ENCODE measurements at regions not wholly inside any gene's neighbourhood (a gene's known extent, or its start where the extent isn't known, plus 50 kb on each side); places are given as distances from the start of the nearest gene placed in this dataset.
A peak's percentile ranks its signal among the peaks of the same experiment; 100 is the strongest.

DNA sequence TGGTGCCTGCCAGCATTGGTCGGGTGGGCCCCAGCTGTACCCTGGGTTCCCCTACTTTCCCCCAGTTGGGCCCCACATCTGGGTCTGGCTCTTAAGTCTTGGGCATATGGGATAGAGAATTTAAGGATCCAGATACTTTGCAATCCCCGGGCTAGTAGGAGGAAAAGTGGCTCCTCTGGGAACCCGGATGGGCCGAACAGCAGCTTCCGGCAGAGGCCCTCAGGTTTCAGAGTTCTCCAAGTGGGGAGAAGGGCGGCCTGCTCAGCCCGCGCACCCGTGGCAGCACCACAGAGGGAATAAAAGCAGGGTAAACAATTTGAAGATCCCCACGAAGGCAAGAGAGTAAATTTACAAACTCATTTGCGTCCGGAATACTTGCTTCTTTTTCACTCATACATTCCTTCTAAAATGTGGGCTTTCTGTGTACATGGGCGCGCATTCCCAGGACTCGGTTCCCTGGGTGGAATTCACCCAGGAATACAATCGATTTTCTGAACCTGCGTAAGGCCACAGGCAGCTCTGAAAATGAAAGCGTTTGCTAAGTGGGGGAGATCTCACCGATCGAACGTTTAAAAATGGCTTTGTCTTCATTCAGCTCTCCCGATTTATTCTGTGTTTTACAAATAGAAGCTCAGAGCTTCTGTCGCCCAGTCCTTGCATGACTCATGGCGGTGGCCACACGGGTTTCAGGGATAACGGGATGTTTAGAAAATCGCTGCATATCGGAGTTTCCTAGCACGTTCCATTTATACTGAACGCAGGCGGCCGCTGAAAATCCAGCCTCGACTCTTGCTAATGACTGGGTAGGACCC, 74.0 kb upstream of the POLG start:
- H3K4me3 ChIP-seq = peak overlapping the region; percentile 45
- TF ChIP-seq EZH2phosphoT487 (IDR thresholded peaks at IDR 0.05; ENCODE audit: unreplicated experiment) (no peak), CREB1 (CRISPR knock-in tag; IDR thresholded peaks at IDR 0.05; ENCODE audit: low read depth) (no peak), POLR2AphosphoS5 (IDR thresholded peaks at IDR 0.05; ENCODE audit: low read depth) (no peak), EZH2 (IDR thresholded peaks at IDR 0.05; ENCODE audit: low read depth, unreplicated experiment) (peak; percentile 74), STAT1 (IDR thresholded peaks at IDR 0.05; ENCODE audit: unreplicated experiment) (no peak), ZNF114 (CRISPR knock-in tag; IDR thresholded peaks at IDR 0.05) (no peak)
- no peak for ATAC-seq

DNA sequence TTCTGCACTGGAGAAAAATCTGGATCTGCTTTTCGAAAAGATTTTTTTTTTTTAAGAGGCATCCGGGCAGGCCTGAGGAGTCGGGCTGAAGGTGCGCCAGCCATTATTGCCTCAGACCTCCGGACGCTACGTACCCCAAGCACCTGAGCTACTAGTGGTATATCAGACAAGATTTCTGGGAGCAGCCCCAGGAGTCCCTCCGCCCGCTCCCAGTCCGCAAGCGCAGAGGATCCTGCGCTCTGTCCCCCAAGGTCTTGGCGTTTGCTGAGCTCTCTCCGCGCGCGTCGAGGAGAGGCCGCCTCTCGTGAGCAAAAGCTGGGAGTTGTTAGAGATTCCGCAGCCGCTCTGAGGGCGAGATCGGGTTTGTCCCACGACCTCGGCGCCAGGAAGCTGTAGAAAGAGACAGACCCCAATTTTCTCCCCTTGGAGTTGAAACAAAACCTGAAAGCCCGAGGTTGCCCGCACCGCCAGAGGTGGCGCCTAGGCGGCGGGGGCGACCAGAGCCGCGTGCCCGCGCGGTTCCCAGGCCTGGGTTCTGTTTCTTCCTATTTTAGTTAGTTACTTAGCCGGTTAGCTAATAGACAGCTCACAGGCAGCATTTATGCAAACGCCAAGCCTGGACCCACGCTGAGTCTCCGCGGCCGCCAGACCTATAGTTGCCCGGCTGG, 72.5 kb upstream of the POLG start:
- TF ChIP-seq EZH2phosphoT487 (IDR thresholded peaks at IDR 0.05; ENCODE audit: unreplicated experiment) (peak; percentile 67), EZH2 (IDR thresholded peaks at IDR 0.05; ENCODE audit: low read depth, unreplicated experiment) (peak; percentile 83)
- TF ChIP-seq, protein P1, sequence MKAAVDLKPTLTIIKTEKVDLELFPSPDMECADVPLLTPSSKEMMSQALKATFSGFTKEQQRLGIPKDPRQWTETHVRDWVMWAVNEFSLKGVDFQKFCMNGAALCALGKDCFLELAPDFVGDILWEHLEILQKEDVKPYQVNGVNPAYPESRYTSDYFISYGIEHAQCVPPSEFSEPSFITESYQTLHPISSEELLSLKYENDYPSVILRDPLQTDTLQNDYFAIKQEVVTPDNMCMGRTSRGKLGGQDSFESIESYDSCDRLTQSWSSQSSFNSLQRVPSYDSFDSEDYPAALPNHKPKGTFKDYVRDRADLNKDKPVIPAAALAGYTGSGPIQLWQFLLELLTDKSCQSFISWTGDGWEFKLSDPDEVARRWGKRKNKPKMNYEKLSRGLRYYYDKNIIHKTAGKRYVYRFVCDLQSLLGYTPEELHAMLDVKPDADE (IDR thresholded peaks at IDR 0.05) = no peak
- TF ChIP-seq, protein P2, sequence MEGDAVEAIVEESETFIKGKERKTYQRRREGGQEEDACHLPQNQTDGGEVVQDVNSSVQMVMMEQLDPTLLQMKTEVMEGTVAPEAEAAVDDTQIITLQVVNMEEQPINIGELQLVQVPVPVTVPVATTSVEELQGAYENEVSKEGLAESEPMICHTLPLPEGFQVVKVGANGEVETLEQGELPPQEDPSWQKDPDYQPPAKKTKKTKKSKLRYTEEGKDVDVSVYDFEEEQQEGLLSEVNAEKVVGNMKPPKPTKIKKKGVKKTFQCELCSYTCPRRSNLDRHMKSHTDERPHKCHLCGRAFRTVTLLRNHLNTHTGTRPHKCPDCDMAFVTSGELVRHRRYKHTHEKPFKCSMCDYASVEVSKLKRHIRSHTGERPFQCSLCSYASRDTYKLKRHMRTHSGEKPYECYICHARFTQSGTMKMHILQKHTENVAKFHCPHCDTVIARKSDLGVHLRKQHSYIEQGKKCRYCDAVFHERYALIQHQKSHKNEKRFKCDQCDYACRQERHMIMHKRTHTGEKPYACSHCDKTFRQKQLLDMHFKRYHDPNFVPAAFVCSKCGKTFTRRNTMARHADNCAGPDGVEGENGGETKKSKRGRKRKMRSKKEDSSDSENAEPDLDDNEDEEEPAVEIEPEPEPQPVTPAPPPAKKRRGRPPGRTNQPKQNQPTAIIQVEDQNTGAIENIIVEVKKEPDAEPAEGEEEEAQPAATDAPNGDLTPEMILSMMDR (conservative IDR thresholded peaks at IDR 0.05; ENCODE audit: low read depth in 2 of 2) = peak in 1 of 2 experiments; percentile 22; a peak in 2 of 4 replicates
- H3K4me2 ChIP-seq = peak overlapping the region; percentile 74
- peaks cover 48% of the 10 kb centered on the region for H4K20me1 ChIP-seq (replicated peaks; ENCODE audit: insufficient read depth)
- no peak overlapping the region for H3K27ac ChIP-seq (ENCODE audit: low read depth)
- Mint-ChIP-seq H3K4me1 (peaks cover 40% of the 10 kb centered on the region), H3K27ac (no peak overlapping the region), H3K27me3 (ENCODE audit: insufficient read depth, low read depth, poor library complexity) (peaks cover 100% of the 10 kb centered on the region), H3K4me3 (no peak overlapping the region; the same call in 2 of the 3 replicates), H3K36me3 (ENCODE audit: low read depth) (no peaks in the 10 kb centered on the region; the same call in 2 of the 3 replicates), H3K9me3 (peaks cover 4% of the 10 kb centered on the region; the same call in 1 of the 3 replicates)
- DNase-seq (ENCODE audit: low spot score) = peak; percentile 85
- H3K27me3 ChIP-seq (ENCODE audit: insufficient read depth) = peaks cover 100% of the 10 kb centered on the region
- H3K36me3 ChIP-seq (ENCODE audit: insufficient read depth) = no peaks in the 10 kb centered on the region; the same call in 1 of the 2 replicates
- peaks cover 36% of the 10 kb centered on the region for H3K4me1 ChIP-seq (ENCODE audit: insufficient read depth)
- H3K9me2 ChIP-seq (ENCODE audit: insufficient read depth) = no peaks in the 10 kb centered on the region
- no peaks in the 10 kb centered on the region for H3K79me2 ChIP-seq (replicated peaks; ENCODE audit: insufficient read depth)
- H2AFZ ChIP-seq = no peak overlapping the region
- H3F3A ChIP-seq (replicated peaks; ENCODE audit: low read depth) = peaks cover 29% of the 10 kb centered on the region
- peak overlapping the region; percentile 45 for H3K4me3 ChIP-seq
- ATAC-seq = peak; percentile 37

More for the DNA sequence above, 74.0 kb upstream of the POLG start:
- H3K9me3 Mint-ChIP-seq = peaks cover 4% of the 10 kb centered on the region; the same call in 1 of the 3 replicates
- H3K27ac ChIP-seq (ENCODE audit: low read depth) = no peak overlapping the region
- peaks cover 33% of the 10 kb centered on the region for H4K20me1 ChIP-seq (replicated peaks; ENCODE audit: insufficient read depth)
- peaks cover 55% of the 10 kb centered on the region for H3K4me1 Mint-ChIP-seq
- H3K36me3 Mint-ChIP-seq (ENCODE audit: low read depth) = no peaks in the 10 kb centered on the region; the same call in 2 of the 3 replicates
- no peak overlapping the region for H2AFZ ChIP-seq
- DNase-seq (ENCODE audit: low spot score) = no peak
- no peaks in the 10 kb centered on the region for H3K79me2 ChIP-seq (replicated peaks; ENCODE audit: insufficient read depth)
- H3F3A ChIP-seq (replicated peaks; ENCODE audit: low read depth) = peaks cover 27% of the 10 kb centered on the region
- peak overlapping the region; percentile 56 for H3K4me3 Mint-ChIP-seq
- peaks cover 100% of the 10 kb centered on the region for H3K27me3 ChIP-seq (ENCODE audit: insufficient read depth)
- H3K27ac Mint-ChIP-seq = no peak overlapping the region
- no peaks in the 10 kb centered on the region; the same call in 1 of the 2 replicates for H3K36me3 ChIP-seq (ENCODE audit: insufficient read depth)
- peak overlapping the region; percentile 74 for H3K4me2 ChIP-seq
- peaks cover 51% of the 10 kb centered on the region for H3K4me1 ChIP-seq (ENCODE audit: insufficient read depth)
- H3K27me3 Mint-ChIP-seq (ENCODE audit: insufficient read depth, low read depth, poor library complexity) = peaks cover 100% of the 10 kb centered on the region
- no peaks in the 10 kb centered on the region for H3K9me2 ChIP-seq (ENCODE audit: insufficient read depth)
